WTC11 (cell line): ENCODE measurements at regions not wholly inside any gene's neighbourhood (a gene's known extent, or its start where the extent isn't known, plus 50 kb on each side); places are given as distances from the start of the nearest gene placed in this dataset.

Experiments
- ATAC-seq: fragments of 200-7000 bp; cut with Tn5 transposase; 2 replicates; pipeline ENCODE4 v1.10.0; 2021; ENCODE audit warnings: mild to moderate bottlenecking, moderate library complexity
- CTCF ChIA-PET: fragments of 300-600 bp; sonication (Branson Sonifier 250); formaldehyde crosslinking; loops from one replicate; lab custom pipeline; 2021; ENCODE audit warnings: antibody characterized with exemption; lab: Charles Lee
- POLR2A ChIA-PET: fragments of 350-600 bp; sonication (Branson Sonifier 250); formaldehyde crosslinking; loops from one replicate; lab custom pipeline; 2021; ENCODE audit warnings: antibody characterized with exemption; lab: Charles Lee
- DNase-seq: peaks from one replicate; pipeline ENCODE4 v3.0.0; 2021; ENCODE audit warnings: low spot score
- H3K27ac Mint-ChIP-seq: 2 replicates; pipeline ENCODE4 v1.8.0; 2021; ENCODE audit warnings: mixed read lengths
- H3K27me3 Mint-ChIP-seq: 2 replicates; pipeline ENCODE4 v1.8.0; 2021; ENCODE audit warnings: low read depth, mild to moderate bottlenecking, moderate library complexity, mixed read lengths
- H3K36me3 Mint-ChIP-seq: 2 replicates; pipeline ENCODE4 v1.8.0; 2021; ENCODE audit warnings: mixed read lengths
- H3K4me1 Mint-ChIP-seq: 2 replicates; pipeline ENCODE4 v1.8.0; 2022; ENCODE audit warnings: mixed read lengths
- H3K4me3 Mint-ChIP-seq: 2 replicates; pipeline ENCODE4 v1.8.0; 2021; ENCODE audit warnings: mild to moderate bottlenecking, moderate library complexity, mixed read lengths
- H3K9me3 Mint-ChIP-seq: 2 replicates; pipeline ENCODE4 v1.8.0; 2021; ENCODE audit warnings: mixed read lengths
- AR ChIP-seq: fragments of 250-450 bp; sonication (Bioruptor Pico); IDR thresholded peaks from 2 replicates; pipeline ENCODE4 v1.9.0; 2021; ENCODE audit warnings: mild to moderate bottlenecking
- ATF1 ChIP-seq: sonication (generic); formaldehyde crosslinking; IDR thresholded peaks from 2 replicates; pipeline ENCODE4 v1.8.1; 2023; ENCODE audit warnings: mild to moderate bottlenecking, moderate library complexity, missing genetic modification reagents
- CBFB ChIP-seq: sonication (generic); formaldehyde crosslinking; IDR thresholded peaks from 2 replicates; pipeline ENCODE4 v1.8.1; 2022; ENCODE audit warnings: mild to moderate bottlenecking, low read depth, missing genetic modification reagents
- CREB1 ChIP-seq: sonication (generic); formaldehyde crosslinking; IDR thresholded peaks from 2 replicates; pipeline ENCODE4 v1.8.0; 2023; ENCODE audit warnings: mild to moderate bottlenecking, missing genetic modification reagents
- E2F4 ChIP-seq: sonication (generic); formaldehyde crosslinking; IDR thresholded peaks from 2 replicates; pipeline ENCODE4 v1.8.1; 2022; ENCODE audit warnings: low read depth, mild to moderate bottlenecking, moderate library complexity, missing genetic modification reagents, borderline replicate concordance
- HMGA2 ChIP-seq: fragments of 250-450 bp; sonication (Bioruptor Pico); IDR thresholded peaks from 2 replicates; pipeline ENCODE4 v1.4.0; 2021; ENCODE audit warnings: mild to moderate bottlenecking, moderate library complexity
- IRF1 ChIP-seq: sonication (generic); formaldehyde crosslinking; IDR thresholded peaks from 2 replicates; pipeline ENCODE4 v1.8.0; 2023; ENCODE audit warnings: missing genetic modification reagents
- IRF2 ChIP-seq: sonication (generic); formaldehyde crosslinking; IDR thresholded peaks from 2 replicates; pipeline ENCODE4 v1.8.0; 2022; ENCODE audit warnings: low read depth, missing genetic modification reagents, borderline replicate concordance
- JUN ChIP-seq: sonication (generic); formaldehyde crosslinking; IDR thresholded peaks from 2 replicates; pipeline ENCODE4 v1.8.0; 2023; ENCODE audit warnings: mild to moderate bottlenecking, missing genetic modification reagents
- MAX ChIP-seq: sonication (generic); formaldehyde crosslinking; IDR thresholded peaks from 2 replicates; pipeline ENCODE4 v1.8.0; 2022; ENCODE audit warnings: mild to moderate bottlenecking, missing genetic modification reagents
- MXD4 ChIP-seq: fragments of 250-450 bp; sonication (Bioruptor Pico); IDR thresholded peaks from 2 replicates; pipeline ENCODE4 v1.8.0; 2021; ENCODE audit warnings: mild to moderate bottlenecking, moderate library complexity, borderline replicate concordance
- STAT6 ChIP-seq: sonication (generic); formaldehyde crosslinking; conservative IDR thresholded peaks from 2 replicates; pipeline ENCODE4 v1.8.1; 2023; ENCODE audit warnings: mild to moderate bottlenecking, low read depth, missing genetic modification reagents, moderate library complexity
- USF1 ChIP-seq: sonication (generic); formaldehyde crosslinking; IDR thresholded peaks from 2 replicates; pipeline ENCODE4 v1.8.0; 2022; ENCODE audit warnings: mild to moderate bottlenecking, missing genetic modification reagents
- ZMAT4 ChIP-seq: fragments of 250-450 bp; sonication (Bioruptor Pico); IDR thresholded peaks from 2 replicates; pipeline ENCODE4 v1.9.0; 2021; ENCODE audit warnings: mild to moderate bottlenecking
- ZNF263 ChIP-seq: sonication (generic); formaldehyde crosslinking; IDR thresholded peaks from 2 replicates; pipeline ENCODE4 v1.8.1; 2022; ENCODE audit warnings: low read depth, mild to moderate bottlenecking, moderate library complexity, missing genetic modification reagents
- ZNF281 ChIP-seq: sonication (generic); formaldehyde crosslinking; IDR thresholded peaks from 2 replicates; pipeline ENCODE4 v1.8.0; 2023; ENCODE audit warnings: mild to moderate bottlenecking, missing genetic modification reagents
- ZNF423 ChIP-seq: fragments of 250-450 bp; sonication (Bioruptor Pico); IDR thresholded peaks from 2 replicates; pipeline ENCODE4 v2.1.2; 2022; ENCODE audit warnings: mild to moderate bottlenecking, moderate library complexity

GRCh38 chr4:180240670-180241069 lies 2002.5 kb upstream of the TENM3 start:
- CTCF ChIA-PET = no interaction called here
- peaks cover 10% of the 10 kb centered on the region for H3K4me1 Mint-ChIP-seq
- POLR2A ChIA-PET = no interaction called here

More at GRCh38 chr4:180240670-180241069, 2002.5 kb upstream of the TENM3 start:
- Mint-ChIP-seq H3K9me3 (peaks cover under 1% of the 10 kb centered on the region), H3K4me3 (no peak overlapping the region), H3K36me3 (no peaks in the 10 kb centered on the region), H3K27ac (no peak overlapping the region), H3K27me3 (no peaks in the 10 kb centered on the region)
- ATAC-seq (no peak), DNase-seq (no peak)
- TF ChIP-seq ZNF263 (CRISPR knock-in tag) (no peak), IRF1 (CRISPR knock-in tag) (no peak), AR (CRISPR knock-in tag) (no peak), ATF1 (CRISPR knock-in tag) (no peak), IRF2 (CRISPR knock-in tag) (no peak), MXD4 (no peak), ZNF281 (CRISPR knock-in tag) (no peak), JUN (CRISPR knock-in tag) (no peak), HMGA2 (no peak), STAT6 (no peak), USF1 (CRISPR knock-in tag) (no peak), CREB1 (no peak), CBFB (CRISPR knock-in tag) (no peak), E2F4 (CRISPR knock-in tag) (no peak), ZNF423 (CRISPR knock-in tag) (no peak), ZMAT4 (CRISPR knock-in tag) (no peak), MAX (CRISPR knock-in tag) (no peak)
